GM08714 (cell line): ENCODE measurements at regions not wholly inside any gene's neighbourhood (a gene's known extent, or its start where the extent isn't known, plus 50 kb on each side); places are given as distances from the start of the nearest gene placed in this dataset.

Experiments
- H3K4me3 ChIP-seq: fragments of 200-500 bp; sonication (Bioruptor generic); 2 replicates; pipeline ENCODE4 v1.5.1; 2014; ENCODE audit warnings: mild to moderate bottlenecking, low read length, inconsistent platforms
- ZNF274 ChIP-seq: IDR thresholded peaks from 2 replicates; pipeline ENCODE4 v1.6.1; 2012; ENCODE audit warnings: mild to moderate bottlenecking, low read depth, low read length

DNA sequence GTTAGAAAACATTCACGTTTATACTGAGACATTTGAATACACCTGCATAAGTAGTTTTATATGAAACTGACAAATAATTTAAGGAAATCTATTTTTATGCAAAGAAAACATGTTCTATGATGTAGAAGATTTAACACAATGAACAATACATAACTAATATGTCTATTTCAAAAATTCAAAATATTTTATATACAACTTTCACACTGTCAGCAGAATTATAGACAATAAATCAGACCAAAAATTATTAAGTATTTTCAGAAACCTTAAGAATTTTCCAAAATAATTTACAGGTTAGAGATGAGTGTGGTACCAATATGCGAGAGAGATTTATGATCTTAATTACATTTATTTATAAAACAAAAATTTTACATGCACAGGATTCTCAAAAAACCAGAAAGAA is 1561.0 kb upstream of the ZEB2 start:
- no peak overlapping the region for H3K4me3 ChIP-seq
- no peak for TF ChIP-seq ZNF274

DNA sequence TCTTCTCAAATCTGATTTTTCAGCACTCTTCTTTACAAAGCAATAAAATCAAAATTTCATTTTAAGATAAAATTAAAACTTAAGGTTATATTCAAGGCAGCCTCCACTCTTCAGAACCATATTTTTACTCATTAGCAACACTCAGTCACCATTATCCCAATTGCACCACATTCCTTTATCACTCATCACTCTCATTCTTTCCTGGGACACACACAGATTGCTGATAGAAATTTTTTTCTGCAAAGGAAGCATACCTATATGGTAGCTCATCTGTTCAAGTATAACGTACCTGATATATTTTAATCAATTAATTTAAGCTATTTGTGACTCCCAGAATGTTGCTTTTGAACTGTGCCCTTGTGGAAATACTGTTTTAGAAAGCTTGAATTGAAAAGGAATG is 1559.3 kb upstream of the ZEB2 start:
- TF ChIP-seq ZNF274, result no peak
- H3K4me3 ChIP-seq, result no peak overlapping the region

DNA sequence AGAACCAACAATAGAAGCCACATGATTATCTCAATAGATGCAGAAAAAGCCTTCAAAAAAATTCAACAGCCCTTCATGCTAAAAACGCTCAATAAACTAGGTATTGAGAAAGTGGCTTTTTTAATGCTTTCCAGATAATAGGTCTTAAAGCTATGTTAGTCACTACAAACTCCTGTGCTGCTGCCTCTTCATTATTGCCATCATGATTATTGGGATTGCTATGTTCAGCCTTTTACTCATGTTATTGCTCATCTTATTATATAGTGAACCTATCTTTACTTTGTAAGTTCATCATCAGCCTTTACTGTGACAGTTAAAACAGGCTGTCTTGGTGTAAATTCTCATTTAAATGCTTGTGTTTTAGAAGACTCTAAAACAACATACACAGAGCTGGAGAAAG is 1557.2 kb upstream of the ZEB2 start:
- H3K4me3 ChIP-seq, result no peak overlapping the region
- no peak for TF ChIP-seq ZNF274

DNA sequence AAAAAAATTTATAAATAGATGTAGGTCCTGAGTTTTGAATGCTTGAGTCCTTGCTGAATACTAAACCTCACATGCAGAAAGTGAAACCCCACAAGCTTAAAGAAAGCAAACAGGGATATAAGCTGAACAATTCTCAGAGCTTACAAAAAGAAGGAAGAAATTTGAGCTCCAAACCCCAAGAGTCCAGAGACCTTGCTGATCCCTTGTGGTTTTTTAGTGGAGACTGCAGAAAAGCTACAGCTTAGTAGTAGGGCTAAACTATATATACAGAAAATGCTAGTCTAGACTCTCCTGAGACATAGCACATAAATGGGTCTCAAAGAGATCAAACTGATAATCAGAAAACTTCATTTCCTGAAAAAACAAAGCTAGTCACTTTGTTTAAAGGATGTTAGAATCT is 1548.1 kb upstream of the ZEB2 start:
- H3K4me3 ChIP-seq, result no peak overlapping the region
- no peak for TF ChIP-seq ZNF274

- H3K4me3 ChIP-seq, result no peak overlapping the region
- no peak for TF ChIP-seq ZNF274
These were observed 1528.2 kb upstream of the ZEB2 start for GRCh38 chr2:146048141-146048540.

DNA sequence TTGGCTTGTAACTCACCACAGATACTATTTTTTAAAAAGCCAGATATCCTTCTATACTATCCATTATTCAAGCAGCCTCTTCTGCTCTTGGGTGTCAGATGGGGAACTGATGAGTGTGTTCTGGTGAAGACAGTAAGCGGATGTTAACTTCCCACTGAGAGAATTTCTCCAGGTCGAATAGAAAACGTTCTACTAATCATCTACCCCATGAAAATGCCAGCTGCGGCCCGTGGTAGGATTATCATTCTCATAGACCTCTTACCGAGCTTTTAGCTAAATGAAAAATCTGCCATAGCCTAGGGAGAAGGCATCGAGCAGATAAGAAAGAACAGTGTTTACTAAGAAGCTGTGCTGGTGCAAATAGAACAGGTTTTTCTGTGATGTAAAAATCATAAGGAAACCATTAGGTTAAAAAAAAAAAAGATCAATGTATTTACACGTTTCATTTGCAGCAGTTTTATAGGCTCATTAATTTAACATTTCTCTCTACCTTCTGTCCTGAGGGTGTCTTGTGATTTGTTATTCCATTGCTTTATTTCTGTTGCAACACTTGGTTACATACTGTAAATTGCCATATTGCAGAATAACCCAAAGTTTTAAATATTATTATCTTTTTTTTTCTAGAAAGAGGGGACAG is 1521.5 kb upstream of the ZEB2 start:
- TF ChIP-seq ZNF274, result no peak
- no peak overlapping the region for H3K4me3 ChIP-seq

- TF ChIP-seq ZNF274, result no peak
- no peak overlapping the region for H3K4me3 ChIP-seq
These were observed 1520.1 kb upstream of the ZEB2 start for GRCh38 chr2:146040051-146040450.

DNA sequence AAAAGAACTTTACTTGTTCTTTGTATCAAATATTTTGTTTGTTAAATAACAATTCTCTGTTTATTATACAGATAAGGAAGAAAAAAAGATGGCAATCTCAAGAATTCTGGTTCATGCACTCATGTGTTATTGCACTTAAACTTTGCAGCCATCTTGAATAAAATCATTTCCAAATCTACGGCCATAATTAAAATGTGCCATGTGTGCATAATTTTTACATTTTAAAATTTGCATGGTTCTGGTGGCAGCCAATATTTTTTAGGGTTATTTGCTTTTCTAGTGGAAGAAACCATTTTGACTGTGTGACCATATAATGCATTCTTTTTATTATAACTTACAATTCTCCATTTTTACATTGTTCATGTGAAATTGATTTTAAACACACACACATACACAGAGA is 1518.1 kb upstream of the ZEB2 start:
- no peak for TF ChIP-seq ZNF274
- H3K4me3 ChIP-seq, result no peak overlapping the region

- no peak for TF ChIP-seq ZNF274
These were observed 1517.5 kb upstream of the ZEB2 start for GRCh38 chr2:146037334-146037870.

GRCh38 chr2:146031158-146031557 is 1511.2 kb upstream of the ZEB2 start:
- H3K4me3 ChIP-seq, result no peak overlapping the region
- TF ChIP-seq ZNF274, result no peak

More at GRCh38 chr2:146037334-146037870, 1517.5 kb upstream of the ZEB2 start:
- H3K4me3 ChIP-seq, result no peak overlapping the region

DNA sequence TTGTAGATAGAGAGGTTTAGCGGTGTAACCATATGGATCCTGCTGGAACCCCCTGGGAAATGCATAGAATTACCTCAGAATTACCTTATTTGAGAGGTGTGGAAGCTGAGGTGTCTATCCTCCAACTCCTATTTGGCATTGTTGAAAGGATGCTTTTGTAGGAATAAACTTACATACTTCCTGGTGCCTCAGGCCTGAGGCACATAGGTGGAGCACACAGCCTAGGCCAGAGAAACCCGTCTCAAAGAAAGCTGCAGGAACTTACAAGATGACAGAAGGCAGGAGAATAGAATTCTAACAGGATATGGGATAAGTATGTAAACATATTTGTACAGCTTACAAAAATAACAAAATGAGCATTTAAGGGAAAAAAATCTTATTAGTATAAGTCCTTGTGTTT is 1507.2 kb upstream of the ZEB2 start:
- H3K4me3 ChIP-seq, result no peak overlapping the region
- no peak for TF ChIP-seq ZNF274

GRCh38 chr2:146025519-146025918 is 1505.6 kb upstream of the ZEB2 start:
- no peak for TF ChIP-seq ZNF274
- H3K4me3 ChIP-seq, result no peak overlapping the region

DNA sequence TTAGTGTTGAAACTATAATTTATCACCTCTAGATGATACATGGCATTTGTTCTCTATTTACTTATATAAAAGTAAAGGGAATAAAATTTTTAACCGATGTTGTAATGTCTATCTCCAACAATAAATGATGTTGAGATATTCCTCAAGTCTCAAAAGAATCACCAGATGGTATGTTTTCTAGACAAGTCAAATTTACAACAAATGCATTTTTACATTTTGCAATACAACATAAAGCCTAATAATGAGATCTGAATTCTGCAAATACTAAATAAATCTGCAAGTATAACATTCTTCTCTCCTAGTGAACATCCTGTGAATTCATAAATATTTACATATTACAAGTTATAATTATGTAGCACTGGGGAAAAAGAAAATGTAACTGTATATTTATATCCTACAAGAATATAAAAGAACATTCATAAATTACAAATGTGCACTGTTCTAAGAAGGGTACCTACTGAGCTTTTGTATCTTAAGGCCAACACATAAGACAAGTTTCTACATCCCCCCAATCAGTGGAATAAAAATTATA is 1504.4 kb upstream of the ZEB2 start:
- TF ChIP-seq ZNF274, result no peak

GRCh38 chr2:146004462-146004861 is 1484.5 kb upstream of the ZEB2 start:
- H3K4me3 ChIP-seq, result no peak overlapping the region
- TF ChIP-seq ZNF274, result no peak

More for the DNA sequence above, 1504.4 kb upstream of the ZEB2 start:
- H3K4me3 ChIP-seq, result no peak overlapping the region

DNA sequence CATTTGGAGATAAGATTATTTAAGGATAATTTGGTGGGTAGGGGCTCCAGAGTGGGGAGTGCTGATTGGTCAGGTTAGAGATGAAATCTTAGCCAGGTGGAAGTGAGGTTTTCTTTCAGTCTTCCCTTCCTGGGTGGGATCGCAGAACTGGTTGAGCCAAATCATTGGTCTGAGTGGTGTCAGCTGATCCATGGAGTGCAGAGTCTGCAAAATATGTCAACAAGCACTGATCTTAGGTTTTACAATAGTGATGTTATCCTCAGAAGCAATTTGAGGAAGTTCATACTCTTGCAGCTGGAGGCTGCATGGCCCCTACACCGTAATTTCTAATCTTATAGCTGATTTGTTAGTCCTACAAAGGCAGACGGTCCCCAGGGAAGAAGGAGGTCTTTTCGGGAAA is 1483.4 kb upstream of the ZEB2 start:
- no peak for TF ChIP-seq ZNF274
- no peak overlapping the region for H3K4me3 ChIP-seq

- no peak overlapping the region for H3K4me3 ChIP-seq
- no peak for TF ChIP-seq ZNF274
These were observed 1475.0 kb upstream of the ZEB2 start for GRCh38 chr2:145994910-145995309.
